Dendritic cell treated with granulocyte-macrophage colony-stimulating factor and Interleukin-4, amounts not matched to agents 40 ng/mL and 50 ng/mL, for 4 days (primary cell): ENCODE measurements at regions not wholly inside any gene's neighbourhood (a gene's known extent, or its start where the extent isn't known, plus 50 kb on each side); places are given as distances from the start of the nearest gene placed in this dataset.
"Not testable (repeated sequence)": the region's sequence is repeated elsewhere in the genome, so short reads cannot be mapped to it uniquely, and the experiment has no call there.

Source experiments
- H3K27ac Mint-ChIP-seq: one replicate; pipeline ENCODE4 v1.8.0; 2022; ENCODE audit warnings: mild to moderate bottlenecking, mixed read lengths
- H3K27me3 Mint-ChIP-seq: one replicate; pipeline ENCODE4 v1.8.0; 2022; ENCODE audit warnings: mild to moderate bottlenecking, mixed read lengths
- H3K36me3 Mint-ChIP-seq: one replicate; pipeline ENCODE4 v1.8.0; 2022; ENCODE audit warnings: low read depth, mixed read lengths
- H3K4me1 Mint-ChIP-seq: one replicate; pipeline ENCODE4 v1.8.0; 2022; ENCODE audit warnings: low read depth, mixed read lengths
- H3K4me3 Mint-ChIP-seq: one replicate; pipeline ENCODE4 v1.8.0; 2022; ENCODE audit warnings: mild to moderate bottlenecking, moderate library complexity, mixed read lengths
- H3K9me3 Mint-ChIP-seq: one replicate; pipeline ENCODE4 v1.8.0; 2022; ENCODE audit warnings: mixed read lengths
- intact Hi-C: fragments of 100-400 bp; cut with micrococcal nuclease; formaldehyde crosslinking; loops from one replicate; pipeline ENCODE4 v1.15.0; 2022

GRCh38 chr10:33482486-33482885 lies 148.0 kb upstream of the NRP1 start:
- H3K36me3 Mint-ChIP-seq = no peaks in the 10 kb centered on the region
- H3K27me3 Mint-ChIP-seq = peaks cover 22% of the 10 kb centered on the region
- no peak overlapping the region for H3K4me3 Mint-ChIP-seq
- intact Hi-C loops = no loop called here
- peaks cover 20% of the 10 kb centered on the region for H3K4me1 Mint-ChIP-seq
- no peak overlapping the region for H3K27ac Mint-ChIP-seq
- no peaks in the 10 kb centered on the region for H3K9me3 Mint-ChIP-seq

- H3K27ac Mint-ChIP-seq = peak overlapping the region; percentile 11
- H3K4me3 Mint-ChIP-seq = no peak overlapping the region
- H3K9me3 Mint-ChIP-seq = no peaks in the 10 kb centered on the region
- peaks cover 24% of the 10 kb centered on the region for H3K27me3 Mint-ChIP-seq
- H3K4me1 Mint-ChIP-seq = peaks cover 17% of the 10 kb centered on the region
- intact Hi-C loops = no loop called here
- no peaks in the 10 kb centered on the region for H3K36me3 Mint-ChIP-seq
Observed at GRCh38 chr10:33481184-33481583, 146.7 kb upstream of the NRP1 start.

GRCh38 chr10:33480417-33480816 lies 145.9 kb upstream of the NRP1 start:
- H3K9me3 Mint-ChIP-seq, H3K4me3 Mint-ChIP-seq, H3K36me3 Mint-ChIP-seq, intact Hi-C loops, H3K27ac Mint-ChIP-seq: not testable (repeated sequence)
- peaks cover 13% of the 10 kb centered on the region for H3K4me1 Mint-ChIP-seq
- peaks cover 21% of the 10 kb centered on the region for H3K27me3 Mint-ChIP-seq

- H3K4me3 Mint-ChIP-seq = no peak overlapping the region
- H3K36me3 Mint-ChIP-seq = no peaks in the 10 kb centered on the region
- peaks cover 15% of the 10 kb centered on the region for H3K27me3 Mint-ChIP-seq
- H3K4me1 Mint-ChIP-seq = peaks cover 21% of the 10 kb centered on the region
- intact Hi-C loops = no loop called here
- H3K9me3 Mint-ChIP-seq = no peaks in the 10 kb centered on the region
- no peak overlapping the region for H3K27ac Mint-ChIP-seq
Observed at GRCh38 chr10:33478675-33479125, 144.2 kb upstream of the NRP1 start.

- Mint-ChIP-seq H3K9me3 (no peaks in the 10 kb centered on the region), H3K27ac (no peak overlapping the region), H3K4me1 (peaks cover 21% of the 10 kb centered on the region), H3K4me3 (no peak overlapping the region), H3K27me3 (peaks cover 12% of the 10 kb centered on the region), H3K36me3 (no peaks in the 10 kb centered on the region)
- intact Hi-C loops = no loop called here
Observed at GRCh38 chr10:33478089-33478674, 143.7 kb upstream of the NRP1 start.

GRCh38 chr10:33477291-33478088 lies 143.0 kb upstream of the NRP1 start:
- Mint-ChIP-seq H3K27me3 (peaks cover 13% of the 10 kb centered on the region), H3K9me3 (no peaks in the 10 kb centered on the region), H3K4me3 (no peak overlapping the region), H3K36me3 (no peaks in the 10 kb centered on the region), H3K4me1 (peaks cover 21% of the 10 kb centered on the region), H3K27ac (no peak overlapping the region)
- intact Hi-C loops = loop anchor here (2.0 kb wide), 1 partner anchor 63 kb away; no protein-coding TSS in a partner anchor

- Mint-ChIP-seq H3K27ac (no peak overlapping the region), H3K9me3 (no peaks in the 10 kb centered on the region), H3K4me1 (peaks cover 21% of the 10 kb centered on the region), H3K27me3 (peaks cover 14% of the 10 kb centered on the region), H3K36me3 (no peaks in the 10 kb centered on the region), H3K4me3 (no peak overlapping the region)
- intact Hi-C loops = loop anchor here (2.0 kb wide), 1 partner anchor 62 kb away; no protein-coding TSS in a partner anchor
Observed at GRCh38 chr10:33476757-33477273, 142.3 kb upstream of the NRP1 start.

GRCh38 chr10:33473688-33474087 lies 139.2 kb upstream of the NRP1 start:
- Mint-ChIP-seq H3K9me3 (no peaks in the 10 kb centered on the region), H3K4me3 (no peak overlapping the region), H3K4me1 (peaks cover 21% of the 10 kb centered on the region)

GRCh38 chr10:33468006-33468405 lies 133.5 kb upstream of the NRP1 start:
- not testable (repeated sequence) for H3K4me3 Mint-ChIP-seq, H3K9me3 Mint-ChIP-seq, H3K4me1 Mint-ChIP-seq

More at GRCh38 chr10:33473688-33474087, 139.2 kb upstream of the NRP1 start:
- intact Hi-C loops = no loop called here
- H3K27me3 Mint-ChIP-seq = peaks cover 14% of the 10 kb centered on the region
- H3K36me3 Mint-ChIP-seq = no peaks in the 10 kb centered on the region
- no peak overlapping the region for H3K27ac Mint-ChIP-seq

GRCh38 chr10:33465747-33466146 lies 131.3 kb upstream of the NRP1 start:
- H3K4me1 Mint-ChIP-seq = peaks cover 13% of the 10 kb centered on the region
- H3K4me3 Mint-ChIP-seq = no peak overlapping the region
- peaks cover 10% of the 10 kb centered on the region for H3K27me3 Mint-ChIP-seq
- H3K36me3 Mint-ChIP-seq = no peaks in the 10 kb centered on the region
- intact Hi-C loops = no loop called here
- no peak overlapping the region for H3K27ac Mint-ChIP-seq
- H3K9me3 Mint-ChIP-seq = no peaks in the 10 kb centered on the region

More at GRCh38 chr10:33468006-33468405, 133.5 kb upstream of the NRP1 start:
- H3K27ac Mint-ChIP-seq, H3K36me3 Mint-ChIP-seq, intact Hi-C loops: not testable (repeated sequence)
- H3K27me3 Mint-ChIP-seq = peaks cover 12% of the 10 kb centered on the region

GRCh38 chr10:33463011-33463410 lies 128.5 kb upstream of the NRP1 start:
- no peaks in the 10 kb centered on the region for H3K36me3 Mint-ChIP-seq
- H3K27me3 Mint-ChIP-seq = peaks cover 9% of the 10 kb centered on the region
- no peak overlapping the region for H3K27ac Mint-ChIP-seq
- H3K9me3 Mint-ChIP-seq = no peaks in the 10 kb centered on the region
- peaks cover 13% of the 10 kb centered on the region for H3K4me1 Mint-ChIP-seq
- intact Hi-C loops = no loop called here
- H3K4me3 Mint-ChIP-seq = no peak overlapping the region

GRCh38 chr10:33461295-33461640 lies 126.8 kb upstream of the NRP1 start:
- Mint-ChIP-seq H3K27ac (no peak overlapping the region), H3K4me3 (no peak overlapping the region), H3K4me1 (peaks cover 13% of the 10 kb centered on the region), H3K27me3 (peaks cover 6% of the 10 kb centered on the region), H3K36me3 (no peaks in the 10 kb centered on the region), H3K9me3 (no peaks in the 10 kb centered on the region)
- intact Hi-C loops = no loop called here

- Mint-ChIP-seq H3K27ac (no peak overlapping the region), H3K4me3 (no peak overlapping the region), H3K27me3 (peaks cover 5% of the 10 kb centered on the region), H3K4me1 (peaks cover 13% of the 10 kb centered on the region), H3K9me3 (no peaks in the 10 kb centered on the region), H3K36me3 (no peaks in the 10 kb centered on the region)
- intact Hi-C loops = no loop called here
Observed at GRCh38 chr10:33460505-33461294, 126.2 kb upstream of the NRP1 start.

GRCh38 chr10:33459602-33460001 lies 125.1 kb upstream of the NRP1 start:
- Mint-ChIP-seq H3K36me3 (no peaks in the 10 kb centered on the region), H3K27me3 (peaks cover 5% of the 10 kb centered on the region)
- intact Hi-C loops = no loop called here

More at GRCh38 chr10:33459602-33460001, 125.1 kb upstream of the NRP1 start:
- H3K27ac Mint-ChIP-seq = no peak overlapping the region
- H3K4me3 Mint-ChIP-seq = no peak overlapping the region
- H3K4me1 Mint-ChIP-seq = peaks cover 13% of the 10 kb centered on the region
- no peaks in the 10 kb centered on the region for H3K9me3 Mint-ChIP-seq
